ENCODE measurements at regions not wholly inside any gene's neighbourhood (a gene's known extent, or its start where the extent isn't known, plus 50 kb on each side); places are given as distances from the start of the nearest gene placed in this dataset.

DNA sequence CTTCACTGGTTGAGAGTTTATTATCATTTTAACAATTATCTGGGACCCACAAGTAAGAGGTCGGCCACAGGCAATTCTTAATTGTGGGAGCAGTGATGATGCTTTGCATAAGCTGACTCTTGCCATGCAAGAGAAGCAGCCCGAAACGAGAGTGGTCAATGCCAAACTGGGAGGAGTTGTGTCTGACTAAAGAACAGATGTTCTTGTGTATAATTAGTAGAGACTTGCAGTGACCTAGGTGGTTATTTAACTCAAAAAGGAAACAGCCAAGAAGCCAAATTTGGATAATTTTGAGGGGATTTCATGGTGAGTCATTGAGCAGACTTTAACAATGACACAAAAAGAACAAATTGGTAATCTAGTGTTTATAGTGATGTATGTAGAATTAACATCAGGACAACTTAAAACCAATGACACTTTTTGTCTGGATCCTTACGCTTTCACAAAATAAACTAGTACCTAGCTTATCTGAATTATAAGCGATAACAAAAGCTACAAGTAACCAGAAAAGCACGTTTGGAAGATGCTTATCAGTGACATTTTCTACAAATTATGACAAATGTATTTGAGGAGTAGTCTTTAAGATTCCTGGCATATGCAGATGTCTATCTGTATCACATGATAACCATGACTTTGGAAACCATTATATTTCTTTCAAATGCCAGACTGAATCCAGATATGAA is 184.7 kb upstream of the DLGAP1 start:
- H3K4me3 ChIP-seq (replicated peaks in 1 of 2; ENCODE audit: low read depth in 2 of 2, low read length in 2 of 2): no peak overlapping the region
- TF ChIP-seq CTCF (IDR thresholded peaks at IDR 0.05; ENCODE audit: low read depth, low read length): no peak
- no peak for DNase-seq (ENCODE audit: low read depth in 2 of 2)

DNA sequence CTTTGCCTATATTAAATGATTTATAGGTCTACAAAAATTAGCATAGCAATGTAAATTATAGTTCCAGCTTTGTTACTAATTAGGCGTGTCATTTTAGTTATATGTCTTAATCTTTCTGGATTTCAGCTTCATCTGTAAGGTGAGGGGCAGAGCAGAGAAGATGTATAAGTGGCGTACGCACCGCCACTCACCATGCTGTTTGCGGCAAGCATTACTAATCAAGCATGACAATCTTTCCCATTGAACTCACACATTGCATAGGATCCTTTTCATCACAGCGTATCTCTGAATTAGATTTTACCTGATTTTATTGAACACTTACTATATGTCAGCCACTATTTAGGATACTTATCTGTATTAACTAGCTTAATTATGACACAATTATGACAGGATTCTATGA is 183.6 kb upstream of the DLGAP1 start:
- H3K4me3 ChIP-seq (replicated peaks in 1 of 2; ENCODE audit: low read depth in 2 of 2, low read length in 2 of 2): no peak overlapping the region
- DNase-seq (ENCODE audit: low read depth in 2 of 2): no peak
- no peak for TF ChIP-seq CTCF (IDR thresholded peaks at IDR 0.05; ENCODE audit: low read depth, low read length)

- no peak for DNase-seq (ENCODE audit: low read depth in 2 of 2)
- no peak for TF ChIP-seq CTCF (IDR thresholded peaks at IDR 0.05; ENCODE audit: low read depth, low read length)
- no peak overlapping the region for H3K4me3 ChIP-seq (replicated peaks in 1 of 2; ENCODE audit: low read depth in 2 of 2, low read length in 2 of 2)
Observed at GRCh38 chr18:4637876-4638275, 182.8 kb upstream of the DLGAP1 start.

DNA sequence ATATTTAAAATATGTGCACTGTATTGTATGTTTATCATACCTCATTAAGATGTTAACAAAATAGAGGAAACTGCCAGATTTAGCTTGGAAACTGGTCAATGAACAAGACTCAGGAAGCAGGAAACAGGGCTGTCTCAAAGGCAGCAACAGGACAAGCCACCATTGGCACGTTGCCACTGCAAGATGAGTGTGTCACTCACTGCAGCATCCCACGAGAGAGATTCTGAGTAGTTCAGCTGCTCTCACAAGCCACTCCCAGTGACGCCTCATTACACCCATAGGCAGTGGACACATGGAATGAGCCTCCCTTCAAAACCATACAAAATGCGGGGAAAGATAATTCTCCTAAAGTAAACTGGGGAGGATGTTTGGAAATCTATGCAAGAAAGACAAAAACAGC is 181.9 kb upstream of the DLGAP1 start:
- DNase-seq (ENCODE audit: low read depth in 2 of 2): no peak
- no peak for TF ChIP-seq CTCF (IDR thresholded peaks at IDR 0.05; ENCODE audit: low read depth, low read length)
- H3K4me3 ChIP-seq (replicated peaks in 1 of 2; ENCODE audit: low read depth in 2 of 2, low read length in 2 of 2): no peak overlapping the region

GRCh38 chr18:4631239-4631638 is 176.1 kb upstream of the DLGAP1 start:
- no peak overlapping the region for H3K4me3 ChIP-seq (replicated peaks in 1 of 2; ENCODE audit: low read depth in 2 of 2, low read length in 2 of 2)
- no peak for TF ChIP-seq CTCF (IDR thresholded peaks at IDR 0.05; ENCODE audit: low read depth, low read length)
- no peak for DNase-seq (ENCODE audit: low read depth in 2 of 2)

GRCh38 chr18:4605212-4605611 is 150.1 kb upstream of the DLGAP1 start:
- TF ChIP-seq CTCF (IDR thresholded peaks at IDR 0.05; ENCODE audit: low read depth, low read length): no peak
- no peak for DNase-seq (ENCODE audit: low read depth in 2 of 2)
- no peak overlapping the region for H3K4me3 ChIP-seq (replicated peaks in 1 of 2; ENCODE audit: low read depth in 2 of 2, low read length in 2 of 2)

- DNase-seq (ENCODE audit: low read depth in 2 of 2): no peak
- no peak for TF ChIP-seq CTCF (IDR thresholded peaks at IDR 0.05; ENCODE audit: low read depth, low read length)
- no peak overlapping the region for H3K4me3 ChIP-seq (replicated peaks in 1 of 2; ENCODE audit: low read depth in 2 of 2, low read length in 2 of 2)
Observed at GRCh38 chr18:4603955-4604354, 148.8 kb upstream of the DLGAP1 start.

Measured in cardiac fibroblast (primary cell).